ENCODE measurements at regions not wholly inside any gene's neighbourhood (a gene's known extent, or its start where the extent isn't known, plus 50 kb on each side); places are given as distances from the start of the nearest gene placed in this dataset.

GRCh38 chr9:80157561-80157983, 585.8 kb downstream of the TLE4 start:
- no peak for DNase-seq

DNA sequence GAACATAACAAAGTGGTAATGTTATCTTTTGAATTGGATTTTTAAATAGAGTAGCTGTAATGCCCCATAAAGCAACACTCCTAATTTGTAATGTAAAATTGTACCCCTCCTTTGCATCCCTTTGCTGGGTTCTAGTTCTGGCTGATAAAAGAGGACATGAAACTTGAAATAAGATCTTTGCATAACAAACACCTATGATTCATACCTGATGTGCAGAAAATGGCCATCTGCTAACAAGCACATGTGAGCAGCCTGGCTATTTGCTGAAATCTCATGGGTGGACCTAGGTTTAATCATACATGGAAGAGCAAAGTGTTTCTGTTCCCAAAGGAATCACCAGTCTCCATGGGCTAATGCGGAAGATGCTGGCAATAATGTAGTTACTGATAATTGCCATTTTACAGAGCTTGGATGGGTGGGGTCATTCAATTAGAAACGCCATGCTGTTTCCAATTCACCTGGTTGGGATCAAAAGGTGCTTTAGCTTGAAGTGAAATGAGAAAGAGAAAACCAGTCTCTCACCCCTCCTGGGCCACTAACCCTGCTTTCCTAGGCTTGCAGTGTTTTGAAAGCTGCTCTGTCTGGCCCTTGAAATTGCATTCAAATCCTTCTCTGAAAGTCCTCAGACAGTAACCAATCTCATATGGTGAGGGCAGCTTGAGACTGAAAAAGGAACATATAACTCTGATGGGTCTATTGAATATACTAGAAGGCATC, 585.1 kb downstream of the TLE4 start:
- no peak for DNase-seq

DNA sequence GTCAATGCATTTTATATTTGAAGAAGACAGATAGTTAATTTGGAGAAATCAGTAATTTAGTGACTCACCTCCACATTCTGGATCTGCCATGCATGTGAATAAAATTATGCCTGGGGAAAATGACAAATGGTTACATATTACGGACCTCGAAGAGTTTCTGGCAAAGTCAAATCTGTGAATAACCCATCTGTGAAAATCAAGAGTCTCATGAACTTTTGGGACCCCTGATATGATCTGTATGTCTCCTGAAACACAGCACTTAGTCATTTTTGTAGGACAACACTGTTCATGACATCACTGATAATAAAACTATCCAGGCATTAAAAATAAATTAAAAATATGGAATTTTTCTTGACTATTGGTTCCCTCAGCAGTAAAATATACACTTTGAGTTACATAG, 584.5 kb downstream of the TLE4 start:
- no peak for DNase-seq

DNA sequence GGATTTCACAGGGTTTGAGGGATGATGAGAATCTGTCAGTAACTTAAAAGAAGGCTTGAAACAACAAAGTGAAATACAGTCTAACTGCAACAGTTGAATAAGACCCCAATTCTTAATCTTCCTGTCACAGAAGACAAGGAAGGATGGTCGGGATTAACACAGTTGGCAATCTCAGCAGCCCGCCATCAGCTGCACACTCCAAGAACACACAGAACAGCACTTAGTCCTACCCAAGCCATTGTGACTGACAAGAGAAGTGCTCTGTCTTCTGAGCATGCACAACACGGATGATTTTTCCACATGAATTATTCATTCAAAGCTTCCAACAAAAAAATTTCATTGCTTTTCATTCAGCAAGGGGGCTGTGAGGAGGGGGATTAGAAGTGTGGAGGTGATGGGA, 576.1 kb downstream of the TLE4 start:
- DNase-seq: no peak

GRCh38 chr9:80146466-80146865, 574.7 kb downstream of the TLE4 start:
- no peak for DNase-seq

DNA sequence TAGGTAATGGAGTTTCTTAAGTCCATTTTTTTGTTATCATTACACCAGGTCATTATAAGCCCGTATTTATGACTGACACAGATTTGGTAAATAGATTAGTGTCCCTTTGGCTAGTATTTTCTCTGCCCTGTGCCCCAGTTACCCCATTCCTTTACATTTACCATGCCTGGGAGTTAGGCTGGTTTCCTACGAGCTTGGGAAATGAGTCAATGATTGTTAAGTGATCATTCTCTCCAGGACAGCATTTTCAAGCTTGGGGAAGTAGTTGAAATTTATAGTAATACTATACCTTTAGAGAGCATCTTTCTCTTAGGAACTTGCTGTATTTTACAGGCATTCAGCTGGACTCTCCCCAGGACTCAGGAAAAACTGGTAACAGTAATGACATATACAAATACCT, 573.1 kb downstream of the TLE4 start:
- no peak for DNase-seq

DNA sequence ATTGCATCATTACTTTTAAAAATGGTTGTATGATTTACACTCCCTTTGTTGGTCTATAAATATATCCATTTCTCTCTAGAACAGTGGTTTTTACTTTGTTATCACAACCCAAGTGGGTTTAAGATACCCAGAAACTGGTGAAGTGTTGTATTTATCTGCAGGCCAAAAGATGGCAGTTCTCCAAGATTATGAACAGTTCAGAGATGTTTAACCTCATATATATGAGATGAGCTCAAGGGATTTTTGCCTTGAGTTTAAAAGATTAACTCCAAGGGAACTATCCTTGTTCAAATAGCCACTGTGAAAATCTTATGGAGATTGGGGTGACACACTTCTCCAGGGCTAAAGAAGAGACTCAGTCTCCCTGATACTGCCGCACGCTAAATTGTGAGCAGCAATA, 572.6 kb downstream of the TLE4 start:
- no peak for DNase-seq

GRCh38 chr9:80143899-80144298, 572.1 kb downstream of the TLE4 start:
- no peak for DNase-seq

- DNase-seq: no peak
Observed at GRCh38 chr9:80134487-80134886, 562.7 kb downstream of the TLE4 start.

GRCh38 chr9:80131627-80132026, 559.9 kb downstream of the TLE4 start:
- no peak for DNase-seq

GRCh38 chr9:80127920-80128319, 556.2 kb downstream of the TLE4 start:
- no peak for DNase-seq

GRCh38 chr9:80125731-80126264, 554.0 kb downstream of the TLE4 start:
- DNase-seq: no peak

DNA sequence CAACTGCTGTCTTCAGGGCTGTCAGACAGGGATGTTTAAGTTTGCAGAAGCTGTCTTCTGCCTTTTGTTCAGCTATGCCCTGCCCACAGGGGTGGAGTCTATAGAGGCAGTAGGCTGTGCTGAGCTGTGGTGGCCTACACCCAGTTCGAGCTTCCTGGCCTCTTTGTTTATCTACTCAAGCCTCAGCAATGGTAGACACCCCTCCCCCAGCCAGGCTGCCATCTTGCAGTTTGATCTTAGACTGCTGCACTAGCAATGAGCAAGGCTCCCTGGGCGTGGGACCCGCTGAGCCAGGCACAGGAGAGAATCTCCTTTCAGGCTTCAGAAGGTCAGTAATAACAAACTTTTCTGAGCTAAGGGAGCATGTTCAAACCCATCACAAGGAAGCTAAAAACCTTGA, 545.3 kb downstream of the TLE4 start:
- no peak for DNase-seq

- no peak for DNase-seq
Observed at GRCh38 chr9:80114241-80114640, 542.5 kb downstream of the TLE4 start.

GRCh38 chr9:80107931-80108660, 536.3 kb downstream of the TLE4 start:
- no peak for DNase-seq

DNA sequence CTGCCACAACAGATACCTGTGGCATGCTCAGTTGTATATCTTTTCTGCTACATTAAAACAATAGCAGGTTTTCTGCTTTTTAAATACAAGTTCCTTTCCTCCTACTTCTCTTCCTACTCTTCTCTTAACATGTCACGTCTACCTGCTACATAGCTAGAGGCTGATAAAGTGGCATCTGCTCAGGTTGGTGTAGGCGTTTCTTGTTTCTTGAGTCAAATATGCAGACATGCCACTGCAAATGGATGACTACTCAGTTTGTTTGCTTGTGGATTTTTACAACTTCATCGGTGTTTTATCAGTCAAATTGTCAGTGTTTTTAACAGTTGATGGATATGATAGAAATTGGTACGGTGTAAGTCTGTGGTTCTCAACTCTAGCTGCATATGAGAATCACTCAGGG, 525.7 kb downstream of the TLE4 start:
- no peak for DNase-seq

DNA sequence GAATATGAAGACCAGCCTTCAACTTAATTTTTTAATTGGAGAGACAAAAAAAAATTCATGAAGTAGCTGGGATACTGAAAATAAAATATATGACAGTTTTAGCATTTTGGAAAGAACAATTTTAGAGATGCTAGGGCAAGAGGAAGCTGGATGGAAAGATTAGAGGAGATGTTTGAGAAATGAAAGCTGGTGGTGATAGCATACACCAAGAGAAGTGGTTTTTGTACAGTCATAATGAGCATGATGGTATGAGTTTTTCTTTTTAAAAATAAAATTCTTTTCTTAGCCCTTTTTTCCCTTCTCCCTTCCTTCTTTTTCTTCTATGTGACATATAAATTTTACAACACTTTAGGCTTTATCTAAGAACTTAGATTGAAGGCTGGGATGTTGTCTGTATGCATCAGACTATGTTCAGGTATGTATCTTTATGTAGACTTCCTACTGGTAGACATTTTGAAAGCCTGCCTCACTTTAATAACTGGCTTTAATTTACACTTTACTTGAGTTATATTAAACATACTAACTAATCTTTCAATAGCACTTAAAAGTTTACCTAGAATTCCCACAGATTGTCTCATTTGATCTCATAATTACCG, 522.5 kb downstream of the TLE4 start:
- no peak for DNase-seq

GRCh38 chr9:80093695-80094094, 521.9 kb downstream of the TLE4 start:
- no peak for DNase-seq

GRCh38 chr9:80091526-80091925, 519.8 kb downstream of the TLE4 start:
- no peak for DNase-seq

- no peak for DNase-seq
Observed at GRCh38 chr9:80090317-80090716, 518.6 kb downstream of the TLE4 start.

GRCh38 chr9:80086822-80087345, 515.1 kb downstream of the TLE4 start:
- no peak for DNase-seq

DNA sequence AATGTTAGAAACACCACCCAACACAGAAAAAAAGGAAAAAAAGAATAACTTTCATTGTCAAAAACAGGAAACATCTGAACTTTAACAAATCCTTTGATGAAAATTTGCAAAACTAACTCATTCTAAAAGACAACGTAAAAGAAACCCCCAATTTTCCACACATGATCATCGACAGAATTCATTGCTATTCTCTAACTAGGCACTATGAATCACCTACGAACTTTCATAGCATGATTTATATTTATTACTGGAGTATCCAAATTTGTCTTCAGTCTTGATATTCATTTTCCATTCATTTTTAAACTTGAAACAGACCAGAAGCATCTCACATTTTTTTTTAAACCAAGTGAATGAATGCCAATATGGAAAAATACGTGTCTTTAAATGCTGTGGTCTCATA, 514.6 kb downstream of the TLE4 start:
- no peak for DNase-seq

- no peak for DNase-seq
Observed at GRCh38 chr9:80085668-80086067, 513.9 kb downstream of the TLE4 start.

- DNase-seq: no peak
Observed at GRCh38 chr9:80082213-80082612, 510.4 kb downstream of the TLE4 start.

Measured in NCI-H2227 treated with DMSO at 0.1 percent for 48 hours (cell line).